HCT116 (cell line): ENCODE measurements at regions not wholly inside any gene's neighbourhood (a gene's known extent, or its start where the extent isn't known, plus 50 kb on each side); places are given as distances from the start of the nearest gene placed in this dataset.

ENCODE experiments used
- ATAC-seq: fragments of 200-7000 bp; cut with Tn5 transposase; 2 replicates; pipeline ENCODE4 v1.9.1; 2020; ENCODE audit warnings: mild to moderate bottlenecking, moderate library complexity
- BruUV-seq: library from RNA; stranded (reverse); fragments of 400-500 nt; replicated peaks from 2 replicates; lab custom pipeline; 2021; lab: Mats Ljungman, UMichigan
- CTCF ChIA-PET: fragments of 300-600 bp; sonication (Branson Sonifier 250); formaldehyde crosslinking; loops from one replicate; lab custom pipeline; 2021; ENCODE audit warnings: antibody characterized with exemption; lab: Charles Lee
- POLR2A ChIA-PET: fragments of 300-600, 350-600 bp; sonication (Branson Sonifier 250); formaldehyde crosslinking; loops from one replicate; lab custom pipeline; 2021; ENCODE audit warnings: antibody characterized with exemption; lab: Charles Lee
- RAD21 ChIA-PET, 2 experiments: fragments of 300-600 bp; sonication (Branson Sonifier 250); formaldehyde crosslinking; loops; one replicate each; lab custom pipeline; 2023; ENCODE audit warnings: low total read pairs in 2 of 2; ENCODE audit not compliant: uncharacterized antibody in 2 of 2, unreplicated experiment in 2 of 2, low non-redundant PET in 1 of 2; lab: Charles Lee
- DNase-seq: peaks from one replicate; pipeline ENCODE4 v3.0.0-alpha.2; 2010; ENCODE audit warnings: low read depth, low spot score
- H2AFZ ChIP-seq: fragments of 200-600 bp; shearing (Covaris generic), sonication (generic); 2 replicates; pipeline ENCODE4 v1.6.1; 2017; ENCODE audit warnings: low read depth, mixed run types, mixed read lengths, antibody characterized with exemption, low read length; ENCODE audit not compliant: poor library complexity, severe bottlenecking
- H3K27ac ChIP-seq: 2 replicates; pipeline ENCODE4 v1.5.1; 2012; ENCODE audit warnings: low read depth, low read length
- H3K27me3 ChIP-seq: fragments of 200-600 bp; sonication (generic); 2 replicates; pipeline ENCODE4 v1.6.1; 2016; ENCODE audit warnings: mixed run types, low read length, mixed read lengths; ENCODE audit not compliant: insufficient read depth
- H3K36me3 ChIP-seq, 2 experiments: fragments of 200-500 bp in 1 of 2; fragments of 200-600 bp in 1 of 2; sonication (Bioruptor generic) in 1 of 2; sonication (generic) in 1 of 2; 2 replicates each; pipeline versions ENCODE4 v1.5.1 to v1.6.1; 2014 to 2016; ENCODE audit warnings: low read length in 2 of 2, inconsistent platforms in 1 of 2, mixed read lengths in 1 of 2, mixed run types in 1 of 2; ENCODE audit not compliant: insufficient read depth in 2 of 2, control insufficient read depth in 1 of 2
- H3K4me1 ChIP-seq, 2 experiments: fragments of 200-600 bp in 1 of 2; sonication (generic) in 1 of 2; 2 replicates each; pipeline versions ENCODE4 v1.5.1 to v1.6.1; 2012 to 2017; ENCODE audit warnings: low read length in 2 of 2, inconsistent platforms in 1 of 2, mild to moderate bottlenecking in 1 of 2, mixed read lengths in 1 of 2, mixed run types in 1 of 2, moderate library complexity in 1 of 2; ENCODE audit not compliant: insufficient read depth in 2 of 2, control insufficient read depth in 1 of 2
- H3K4me2 ChIP-seq: fragments of 200-600 bp; sonication (generic); 2 replicates; pipeline ENCODE4 v1.6.1; 2017; ENCODE audit warnings: mixed run types, low read length, mixed read lengths
- H3K4me3 ChIP-seq, 2 experiments: fragments of 200-600 bp in 1 of 2; sonication (generic) in 1 of 2; replicated peaks in 1 of 2; 2 replicates each; pipeline ENCODE4 v1.5.1; 2011 to 2016; ENCODE audit warnings: low read length in 2 of 2, control low read depth in 1 of 2, low read depth in 1 of 2, mild to moderate bottlenecking in 1 of 2, mixed read lengths in 1 of 2, mixed run types in 1 of 2
- H3K79me2 ChIP-seq: fragments of 200-600 bp; sonication (generic); 2 replicates; pipeline ENCODE4 v1.6.1; 2017; ENCODE audit warnings: mild to moderate bottlenecking, mixed run types, low read length, moderate library complexity, mixed read lengths; ENCODE audit not compliant: insufficient read depth
- H3K9ac ChIP-seq: fragments of 200-600 bp; sonication (generic); 2 replicates; pipeline ENCODE4 v1.6.1; 2016; ENCODE audit warnings: low read length, mixed read lengths
- H3K9me2 ChIP-seq: fragments of 200-600 bp; sonication (generic), shearing (Covaris generic); 2 replicates; pipeline ENCODE4 v1.6.1; 2017; ENCODE audit warnings: mixed run types, mild to moderate bottlenecking, moderate library complexity; ENCODE audit not compliant: insufficient read depth
- H3K9me3 ChIP-seq, 2 experiments: fragments of 200-500 bp in 1 of 2; fragments of 200-600 bp in 1 of 2; sonication (Bioruptor generic) in 1 of 2; sonication (generic) in 1 of 2; 2 replicates each; pipeline ENCODE4 v1.6.1; 2014 to 2017; ENCODE audit warnings: low read length in 2 of 2, mixed read lengths in 2 of 2, inconsistent platforms in 1 of 2, low read depth in 1 of 2, mild to moderate bottlenecking in 1 of 2, mixed run types in 1 of 2, moderate library complexity in 1 of 2; ENCODE audit not compliant: control insufficient read depth in 1 of 2, insufficient read depth in 1 of 2
- H4K20me1 ChIP-seq: fragments of 200-600 bp; sonication (generic), shearing (Covaris generic); 2 replicates; pipeline ENCODE4 v1.6.1; 2017; ENCODE audit warnings: mixed run types, mild to moderate bottlenecking, moderate library complexity; ENCODE audit not compliant: insufficient read depth
- ATF3 ChIP-seq: IDR thresholded peaks from 2 replicates; pipeline ENCODE4 v1.6.1; 2012
- ELF1 ChIP-seq: IDR thresholded peaks from 2 replicates; pipeline ENCODE4 v1.6.1; 2012; ENCODE audit warnings: low read depth, borderline replicate concordance
- EZH2phosphoT487 ChIP-seq: fragments of 200-600 bp; IDR thresholded peaks from 2 replicates; pipeline ENCODE4 v1.6.1; 2018; ENCODE audit warnings: antibody characterized with exemption, borderline replicate concordance
- JUND ChIP-seq: IDR thresholded peaks from 2 replicates; pipeline ENCODE4 v1.6.1; 2012
- REST ChIP-seq: IDR thresholded peaks from 2 replicates; pipeline ENCODE4 v1.6.1; 2012; ENCODE audit warnings: low read depth
- SP1 ChIP-seq: IDR thresholded peaks from 2 replicates; pipeline ENCODE4 v1.6.1; 2012; ENCODE audit warnings: low read depth
- SRF ChIP-seq: IDR thresholded peaks from 2 replicates; pipeline ENCODE4 v1.6.1; 2012; ENCODE audit warnings: low read depth
- YY1 ChIP-seq: IDR thresholded peaks from 2 replicates; pipeline ENCODE4 v1.6.1; 2011; ENCODE audit warnings: low read length, low read depth, moderate library complexity, mild to moderate bottlenecking; ENCODE audit not compliant: insufficient replicate concordance; ENCODE audit errors: extremely low read depth
- ZFX ChIP-seq: fragments of 450-650 bp; IDR thresholded peaks from 2 replicates; pipeline ENCODE4 v1.6.1; 2017
- intact Hi-C: fragments of 100-400 bp; cut with micrococcal nuclease; formaldehyde crosslinking; loops from 2 replicates; pipeline ENCODE4 v1.10.0; 2022

GRCh38 chr3:8338424-8338823 lies 163.2 kb upstream of the LMCD1 start:
- Histone ChIP-seq H3K79me2 (no peaks in the 10 kb centered on the region), H4K20me1 (no peaks in the 10 kb centered on the region), H3K4me2 (no peak overlapping the region), H3K4me1 (no peaks in the 10 kb centered on the region), H3K9me3 (no peaks in the 10 kb centered on the region), H3K27me3 (no peaks in the 10 kb centered on the region; the same call in 1 of the 2 replicates), H3K36me3 (no peaks in the 10 kb centered on the region), H3K4me3 (no peak overlapping the region), H3K9ac (no peak overlapping the region), H3K27ac (no peak overlapping the region), H2AFZ (no peak overlapping the region), H3K9me2 (no peaks in the 10 kb centered on the region)
- CTCF ChIA-PET, result interaction anchor here (1.5 kb wide), 1 partner anchor 79 kb away, joined by 4 read pairs; no protein-coding TSS in a partner anchor
- no peak for TF ChIP-seq SRF
- no peak for TF ChIP-seq SP1
- TF ChIP-seq YY1, result no peak
- no peak for TF ChIP-seq ZFX
- TF ChIP-seq JUND, result no peak
- TF ChIP-seq ELF1, result no peak
- no peak for TF ChIP-seq REST
- TF ChIP-seq ATF3, result no peak
- TF ChIP-seq EZH2phosphoT487, result no peak
- intact Hi-C loops, result no loop called here
- POLR2A ChIA-PET, result no interaction called here
- no peak for ATAC-seq
- RAD21 ChIA-PET, result no interaction called here
- no peak for DNase-seq
- no TSS peak for BruUV-seq
